Uterus (tissue), 2 donors: ENCODE measurements at regions not wholly inside any gene's neighbourhood (a gene's known extent, or its start where the extent isn't known, plus 50 kb on each side); places are given as distances from the start of the nearest gene placed in this dataset.

Source experiments
- CTCF ChIP-seq, 4 experiments: fragments of 200-600 bp in 2 of 4; fragments of 450-650 bp in 2 of 4; sonication (generic) in 2 of 4; IDR thresholded peaks; one replicate each; pipeline ENCODE4 v1.5.1; 2016 to 2019; ENCODE audit warnings: antibody characterized with exemption in 4 of 4, mild to moderate bottlenecking in 2 of 4, moderate library complexity in 1 of 4
- POLR2A ChIP-seq, 2 donors: fragments of 450-650 bp; IDR thresholded peaks; one replicate each; pipeline ENCODE4 v1.6.1; 2016; ENCODE audit warnings: antibody characterized with exemption in 2 of 2, mild to moderate bottlenecking in 1 of 2, moderate library complexity in 1 of 2

GRCh38 chr4:163863082-163863481 lies 368.6 kb downstream of the TMA16 start:
- TF ChIP-seq CTCF (IDR thresholded peaks at IDR 0.05) (no peak), POLR2A (IDR thresholded peaks at IDR 0.05) (no peak)
